PC-3 (cell line): ENCODE measurements at regions not wholly inside any gene's neighbourhood (a gene's known extent, or its start where the extent isn't known, plus 50 kb on each side); places are given as distances from the start of the nearest gene placed in this dataset.

Experiments
- EZH2 ChIP-seq: fragments of 300-600 bp; sonication (generic); IDR thresholded peaks from one replicate; pipeline ENCODE4 v1.6.1; 2017; ENCODE audit warnings: antibody characterized with exemption, mild to moderate bottlenecking, low read length; ENCODE audit not compliant: unreplicated experiment
- EZH2phosphoT487 ChIP-seq: fragments of 300-600 bp; sonication (generic); IDR thresholded peaks from 2 replicates; pipeline ENCODE4 v1.6.1; 2018; ENCODE audit warnings: mild to moderate bottlenecking, antibody characterized with exemption, low read length, borderline replicate concordance
- TF ChIP-seq, protein P1 (sequence below): fragments of 300-600 bp; sonication (generic); conservative IDR thresholded peaks from 2 replicates; pipeline ENCODE4 v1.5.1; 2017; ENCODE audit warnings: antibody characterized with exemption, low read depth, mild to moderate bottlenecking, low read length

DNA sequence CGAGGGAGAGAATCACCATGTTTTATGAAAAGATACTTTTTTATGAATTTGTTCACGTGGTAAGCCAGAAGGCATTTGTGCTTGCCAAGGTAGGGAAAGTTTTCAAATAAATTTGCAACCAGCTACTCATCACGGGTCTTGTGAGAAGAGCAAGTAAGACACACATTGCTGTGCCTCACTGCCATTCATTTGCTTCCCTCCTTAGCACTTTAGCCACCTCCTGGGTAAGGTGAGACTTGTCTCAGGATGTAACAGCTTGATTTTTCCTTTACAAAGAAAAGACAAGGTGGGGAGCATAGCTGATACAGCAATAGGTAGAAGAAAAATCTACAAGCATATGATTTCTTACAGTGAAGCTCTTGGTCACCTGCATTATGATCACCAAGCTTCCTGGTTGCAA, 342.4 kb upstream of the GRM3 start:
- TF ChIP-seq, protein P1, sequence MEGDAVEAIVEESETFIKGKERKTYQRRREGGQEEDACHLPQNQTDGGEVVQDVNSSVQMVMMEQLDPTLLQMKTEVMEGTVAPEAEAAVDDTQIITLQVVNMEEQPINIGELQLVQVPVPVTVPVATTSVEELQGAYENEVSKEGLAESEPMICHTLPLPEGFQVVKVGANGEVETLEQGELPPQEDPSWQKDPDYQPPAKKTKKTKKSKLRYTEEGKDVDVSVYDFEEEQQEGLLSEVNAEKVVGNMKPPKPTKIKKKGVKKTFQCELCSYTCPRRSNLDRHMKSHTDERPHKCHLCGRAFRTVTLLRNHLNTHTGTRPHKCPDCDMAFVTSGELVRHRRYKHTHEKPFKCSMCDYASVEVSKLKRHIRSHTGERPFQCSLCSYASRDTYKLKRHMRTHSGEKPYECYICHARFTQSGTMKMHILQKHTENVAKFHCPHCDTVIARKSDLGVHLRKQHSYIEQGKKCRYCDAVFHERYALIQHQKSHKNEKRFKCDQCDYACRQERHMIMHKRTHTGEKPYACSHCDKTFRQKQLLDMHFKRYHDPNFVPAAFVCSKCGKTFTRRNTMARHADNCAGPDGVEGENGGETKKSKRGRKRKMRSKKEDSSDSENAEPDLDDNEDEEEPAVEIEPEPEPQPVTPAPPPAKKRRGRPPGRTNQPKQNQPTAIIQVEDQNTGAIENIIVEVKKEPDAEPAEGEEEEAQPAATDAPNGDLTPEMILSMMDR: no peak
- TF ChIP-seq EZH2: no peak
- TF ChIP-seq EZH2phosphoT487: no peak
